Stimulated activated CD4-positive, alpha-beta T cell treated with anti-CD3 and anti-CD28 coated beads, TNF-alpha, amount 100 ng/mL, for 48 hours (primary cell): ENCODE measurements at regions not wholly inside any gene's neighbourhood (a gene's known extent, or its start where the extent isn't known, plus 50 kb on each side); places are given as distances from the start of the nearest gene placed in this dataset.

Source experiments
- DNase-seq, 3 donors: peaks; one replicate each; pipeline ENCODE4 v3.0.0-alpha.2; 2020; ENCODE audit warnings: low read depth in 3 of 3

GRCh38 chr6:164108869-164109769 lies 694.6 kb downstream of the QKI start:
- DNase-seq = no peak

- no peak for DNase-seq
These were observed 693.6 kb downstream of the QKI start for GRCh38 chr6:164108092-164108491.

- DNase-seq = no peak
These were observed 692.9 kb downstream of the QKI start for GRCh38 chr6:164107297-164107995.

- DNase-seq = no peak
These were observed 691.8 kb downstream of the QKI start for GRCh38 chr6:164106345-164106769.

- no peak for DNase-seq
These were observed 691.2 kb downstream of the QKI start for GRCh38 chr6:164105705-164106104.

GRCh38 chr6:164104432-164104831 lies 689.9 kb downstream of the QKI start:
- DNase-seq = no peak

GRCh38 chr6:164102693-164103092 lies 688.2 kb downstream of the QKI start:
- no peak for DNase-seq

GRCh38 chr6:164101859-164102258 lies 687.3 kb downstream of the QKI start:
- no peak for DNase-seq

GRCh38 chr6:164099269-164099865 lies 684.8 kb downstream of the QKI start:
- no peak for DNase-seq

- DNase-seq = no peak
These were observed 684.3 kb downstream of the QKI start for GRCh38 chr6:164098857-164099267.

- no peak for DNase-seq
These were observed 683.3 kb downstream of the QKI start for GRCh38 chr6:164097551-164098398.

GRCh38 chr6:164097056-164097455 lies 682.5 kb downstream of the QKI start:
- DNase-seq = no peak

GRCh38 chr6:164095056-164095455 lies 680.5 kb downstream of the QKI start:
- DNase-seq = no peak

GRCh38 chr6:164087870-164088269 lies 673.4 kb downstream of the QKI start:
- DNase-seq = no peak

- DNase-seq = no peak
These were observed 672.7 kb downstream of the QKI start for GRCh38 chr6:164087211-164087610.

- DNase-seq = no peak
These were observed 671.8 kb downstream of the QKI start for GRCh38 chr6:164086076-164086887.

- DNase-seq = no peak
These were observed 670.9 kb downstream of the QKI start for GRCh38 chr6:164085091-164086075.

- DNase-seq = no peak
These were observed 664.7 kb downstream of the QKI start for GRCh38 chr6:164079275-164079600.

GRCh38 chr6:164078532-164079274 lies 664.2 kb downstream of the QKI start:
- no peak for DNase-seq
